Suprapubic skin (tissue), 4 donors: ENCODE measurements at regions not wholly inside any gene's neighbourhood (a gene's known extent, or its start where the extent isn't known, plus 50 kb on each side); places are given as distances from the start of the nearest gene placed in this dataset.
"Not testable (repeated sequence)": the region's sequence is repeated elsewhere in the genome, so short reads cannot be mapped to it uniquely, and the experiment has no call there.

Experiments used
- DNase-seq, 2 donors: peaks; one replicate each; pipeline ENCODE4 v3.0.0-alpha.2; 2019; ENCODE audit warnings: low spot score in 2 of 2
- H3K27ac ChIP-seq: fragments of 200-600 bp; sonication (generic); one replicate; pipeline ENCODE4 v1.5.1; 2019
- H3K27me3 ChIP-seq: fragments of 200-600 bp; sonication (generic); one replicate; pipeline ENCODE4 v1.5.1; 2019
- H3K36me3 ChIP-seq: fragments of 200-600 bp; sonication (generic); one replicate; pipeline ENCODE4 v1.5.1; 2019
- H3K4me1 ChIP-seq: fragments of 200-600 bp; sonication (generic); one replicate; pipeline ENCODE4 v1.5.1; 2019
- H3K4me3 ChIP-seq: fragments of 200-600 bp; sonication (generic); one replicate; pipeline ENCODE4 v1.5.1; 2019; ENCODE audit warnings: mild to moderate bottlenecking
- H3K9me3 ChIP-seq: fragments of 200-600 bp; sonication (generic); one replicate; pipeline ENCODE4 v1.5.1; 2019
- EP300 ChIP-seq: sonication (generic); formaldehyde crosslinking; IDR thresholded peaks from one replicate; pipeline ENCODE4 v1.6.1; 2017; ENCODE audit warnings: antibody characterized with exemption
- POLR2A ChIP-seq, 2 donors: fragments of 450-650 bp; IDR thresholded peaks; one replicate each; pipeline ENCODE4 v1.6.1; 2017; ENCODE audit warnings: antibody characterized with exemption in 2 of 2, mild to moderate bottlenecking in 2 of 2, moderate library complexity in 2 of 2
- POLR2AphosphoS5 ChIP-seq, 3 donors: sonication (generic); formaldehyde crosslinking; IDR thresholded peaks; one replicate each; pipeline ENCODE4 v1.6.1; 2017; ENCODE audit warnings: antibody characterized with exemption in 3 of 3
- WGBS: methylation state at CpG from one replicate; pipeline ENCODE4 v1.1.5; 2018; 5-methylcytosine and 5-hydroxymethylcytosine counted together
- TF ChIP-seq, protein P1 (sequence below), 2 donors: fragments of 200-600 bp in 1 of 2; fragments of 450-650 bp in 1 of 2; sonication (generic) in 1 of 2; IDR thresholded peaks; one replicate each; pipeline ENCODE4 v1.5.1; 2016 to 2019; ENCODE audit warnings: antibody characterized with exemption in 2 of 2, mild to moderate bottlenecking in 1 of 2, moderate library complexity in 1 of 2

DNA sequence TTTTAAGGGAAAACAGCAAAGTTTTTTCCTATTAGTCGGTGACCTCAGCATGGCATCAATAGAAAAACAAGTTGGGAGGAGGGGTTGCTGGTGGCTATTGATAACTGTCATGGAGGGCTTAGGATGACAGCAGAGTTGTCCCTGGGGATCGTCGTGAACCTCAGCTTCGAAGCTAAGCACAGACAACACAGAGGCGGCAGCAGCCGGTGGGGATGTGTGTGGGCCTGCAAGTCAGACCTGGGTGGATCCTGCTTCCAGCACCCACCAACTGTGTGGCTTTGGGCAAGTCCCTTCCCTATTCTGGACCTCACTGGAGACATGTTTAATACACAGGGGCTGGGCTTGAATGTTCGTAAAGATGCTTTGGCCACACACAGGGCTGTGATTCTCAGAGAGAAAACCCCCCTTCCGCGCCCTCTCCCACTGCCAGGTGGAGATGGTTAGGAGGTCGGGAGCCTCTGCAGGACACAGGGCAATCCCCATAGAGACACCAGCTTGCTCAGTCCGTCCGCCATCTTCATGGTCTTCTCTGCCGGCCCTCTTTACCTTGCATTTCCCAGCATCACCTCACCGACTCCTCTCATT is 83.1 kb upstream of the TOX2 start:
- peaks cover 17% of the 10 kb centered on the region for H3K27me3 ChIP-seq
- H3K9me3 ChIP-seq = peaks cover 4% of the 10 kb centered on the region
- no peaks in the 10 kb centered on the region for H3K4me1 ChIP-seq
- DNase-seq = no peak
- no peak overlapping the region for H3K4me3 ChIP-seq
- no peaks in the 10 kb centered on the region for H3K36me3 ChIP-seq
- TF ChIP-seq POLR2A (IDR thresholded peaks at IDR 0.05) (no peak), EP300 (no peak), POLR2AphosphoS5 (IDR thresholded peaks at IDR 0.05) (no peak)
- TF ChIP-seq, protein P1, sequence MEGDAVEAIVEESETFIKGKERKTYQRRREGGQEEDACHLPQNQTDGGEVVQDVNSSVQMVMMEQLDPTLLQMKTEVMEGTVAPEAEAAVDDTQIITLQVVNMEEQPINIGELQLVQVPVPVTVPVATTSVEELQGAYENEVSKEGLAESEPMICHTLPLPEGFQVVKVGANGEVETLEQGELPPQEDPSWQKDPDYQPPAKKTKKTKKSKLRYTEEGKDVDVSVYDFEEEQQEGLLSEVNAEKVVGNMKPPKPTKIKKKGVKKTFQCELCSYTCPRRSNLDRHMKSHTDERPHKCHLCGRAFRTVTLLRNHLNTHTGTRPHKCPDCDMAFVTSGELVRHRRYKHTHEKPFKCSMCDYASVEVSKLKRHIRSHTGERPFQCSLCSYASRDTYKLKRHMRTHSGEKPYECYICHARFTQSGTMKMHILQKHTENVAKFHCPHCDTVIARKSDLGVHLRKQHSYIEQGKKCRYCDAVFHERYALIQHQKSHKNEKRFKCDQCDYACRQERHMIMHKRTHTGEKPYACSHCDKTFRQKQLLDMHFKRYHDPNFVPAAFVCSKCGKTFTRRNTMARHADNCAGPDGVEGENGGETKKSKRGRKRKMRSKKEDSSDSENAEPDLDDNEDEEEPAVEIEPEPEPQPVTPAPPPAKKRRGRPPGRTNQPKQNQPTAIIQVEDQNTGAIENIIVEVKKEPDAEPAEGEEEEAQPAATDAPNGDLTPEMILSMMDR (IDR thresholded peaks at IDR 0.05) = no peak
- H3K27ac ChIP-seq = no peak overlapping the region
- WGBS = 78% methylated on average over 12 of the region's 14 CpGs

DNA sequence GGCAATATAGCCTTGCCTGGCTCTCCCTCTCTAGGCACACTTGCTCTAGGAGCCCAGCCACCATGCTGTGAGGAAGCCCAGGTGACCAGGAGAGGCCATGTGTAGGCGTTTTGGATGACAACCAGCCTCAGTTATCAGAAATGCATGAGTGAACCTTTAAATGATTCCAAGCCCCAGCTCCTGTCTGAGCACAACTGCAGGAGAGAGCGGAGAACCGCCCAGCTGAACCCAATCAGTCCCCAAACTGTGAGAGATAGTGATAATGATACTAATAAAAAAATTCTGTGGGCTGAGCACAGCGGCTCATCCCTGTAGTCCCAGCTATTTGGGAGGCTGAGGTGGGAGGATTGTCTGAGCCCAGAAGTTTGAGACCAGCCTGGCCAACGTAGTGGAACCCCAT is 83.8 kb upstream of the TOX2 start:
- no peak overlapping the region for H3K27ac ChIP-seq
- no peaks in the 10 kb centered on the region for H3K36me3 ChIP-seq
- TF ChIP-seq, protein P1 (IDR thresholded peaks at IDR 0.05) = no peak
- TF ChIP-seq EP300 (no peak), POLR2A (IDR thresholded peaks at IDR 0.05) (no peak), POLR2AphosphoS5 (IDR thresholded peaks at IDR 0.05) (no peak)
- 57% methylated on average over 5 of the region's 5 CpGs for WGBS
- H3K4me1 ChIP-seq = no peaks in the 10 kb centered on the region
- peaks cover 4% of the 10 kb centered on the region for H3K9me3 ChIP-seq
- peaks cover 17% of the 10 kb centered on the region for H3K27me3 ChIP-seq
- no peak overlapping the region for H3K4me3 ChIP-seq
- no peak for DNase-seq

DNA sequence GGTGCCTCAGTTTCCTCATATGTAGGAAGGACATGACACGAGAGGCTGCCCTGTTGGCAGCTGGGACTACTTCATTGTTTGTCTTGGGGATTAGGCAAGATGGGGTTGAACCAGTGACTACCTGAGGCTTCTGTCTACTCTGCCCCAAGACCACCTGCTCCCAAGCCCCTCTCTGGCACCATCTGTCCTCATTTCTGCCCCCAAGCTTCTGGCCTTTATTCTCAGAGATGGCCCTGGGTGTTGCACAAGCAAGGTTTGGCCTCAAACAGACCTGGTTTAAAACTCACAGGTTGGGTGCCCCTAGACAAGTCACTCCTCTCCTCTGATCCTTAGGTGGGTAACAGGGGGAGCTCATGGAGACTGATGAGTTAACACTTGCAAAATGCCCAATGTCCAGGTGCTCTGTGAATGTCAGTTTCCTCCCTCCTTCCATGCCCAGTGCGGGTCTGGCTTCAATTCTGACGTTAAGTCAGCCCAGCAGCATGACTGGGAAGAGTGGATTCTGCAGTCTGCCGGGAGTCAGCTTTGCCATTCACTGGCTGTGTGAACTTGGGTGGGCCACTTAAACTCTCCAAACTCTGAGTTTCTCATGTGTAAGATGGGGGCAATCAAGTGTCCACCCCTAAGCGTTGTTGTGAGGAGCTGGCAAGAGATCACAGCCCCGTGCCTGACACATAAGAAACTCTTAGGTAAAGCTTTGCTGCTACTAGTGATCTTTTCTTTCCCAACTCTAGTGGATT is 84.5 kb upstream of the TOX2 start:
- WGBS = 74% methylated on average over 6 of the region's 6 CpGs
- Histone ChIP-seq H3K27me3 (peaks cover 21% of the 10 kb centered on the region), H3K4me1 (no peaks in the 10 kb centered on the region), H3K9me3 (peaks cover 4% of the 10 kb centered on the region), H3K27ac (no peak overlapping the region), H3K36me3 (no peaks in the 10 kb centered on the region), H3K4me3 (no peak overlapping the region)
- DNase-seq = no peak
- TF ChIP-seq POLR2A (IDR thresholded peaks at IDR 0.05) = no peak
- TF ChIP-seq POLR2AphosphoS5 (IDR thresholded peaks at IDR 0.05) = no peak
- no peak for TF ChIP-seq EP300
- TF ChIP-seq, protein P1 (IDR thresholded peaks at IDR 0.05) = no peak

DNA sequence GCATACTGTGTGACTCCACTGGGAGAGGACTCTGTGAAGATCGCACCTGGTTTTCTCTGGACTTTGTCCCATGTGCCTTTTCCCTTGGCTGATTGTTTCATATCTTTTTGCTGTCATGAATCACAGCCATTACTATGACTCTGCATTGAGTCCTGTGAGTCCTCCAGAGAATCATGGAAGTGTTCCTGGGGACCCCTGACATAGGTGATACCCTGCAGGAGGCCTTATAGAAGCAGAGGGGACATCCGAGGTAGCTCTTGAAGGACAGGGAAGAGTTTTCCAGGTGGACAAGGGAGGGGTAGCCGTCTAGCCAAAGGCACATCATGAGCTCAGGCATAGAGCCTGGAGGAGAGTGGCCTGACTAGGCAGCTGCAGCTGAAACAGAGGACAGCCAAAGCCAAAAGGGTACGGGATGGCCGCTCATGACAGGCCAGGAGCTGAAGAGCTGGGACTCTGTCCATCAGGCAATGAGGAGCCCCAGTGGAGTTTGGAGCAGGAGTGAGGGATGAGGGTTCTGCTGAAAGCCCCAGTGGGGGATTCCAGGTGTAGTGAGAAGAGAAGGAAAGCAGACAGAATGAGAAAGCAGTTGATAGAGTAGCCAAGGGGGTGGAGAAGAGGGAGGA is 86.6 kb upstream of the TOX2 start:
- TF ChIP-seq POLR2A (IDR thresholded peaks at IDR 0.05) (no peak), EP300 (no peak)
- H3K4me1 ChIP-seq = no peaks in the 10 kb centered on the region
- no peak overlapping the region for H3K27ac ChIP-seq
- no peak overlapping the region for H3K4me3 ChIP-seq
- peaks cover 4% of the 10 kb centered on the region for H3K9me3 ChIP-seq
- no peak for DNase-seq
- H3K36me3 ChIP-seq = no peaks in the 10 kb centered on the region
- peaks cover 31% of the 10 kb centered on the region for H3K27me3 ChIP-seq
- 74% methylated on average over 5 of the region's 5 CpGs for WGBS

DNA sequence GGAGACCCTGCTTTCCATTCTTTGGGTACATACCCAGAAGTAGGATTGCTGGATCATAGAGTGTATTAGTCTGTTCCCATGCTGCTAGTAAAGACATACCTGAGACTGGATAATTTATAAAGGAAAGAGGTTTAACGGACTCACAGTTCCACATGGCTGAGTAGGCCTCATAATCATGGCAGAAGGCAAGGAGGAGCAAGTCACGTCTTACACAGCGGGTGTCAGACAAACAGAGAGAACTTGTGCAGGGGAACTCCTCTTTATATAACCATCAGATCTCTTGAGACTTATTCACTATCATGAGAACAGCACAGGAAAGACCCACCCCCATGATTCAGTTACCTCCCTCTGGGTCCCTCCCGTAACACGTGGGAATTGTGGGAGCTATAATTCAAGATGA is 87.7 kb upstream of the TOX2 start:
- not testable (repeated sequence) for DNase-seq, H3K4me1 ChIP-seq, H3K27ac ChIP-seq, H3K9me3 ChIP-seq, H3K36me3 ChIP-seq, H3K4me3 ChIP-seq
- WGBS = 72% methylated on average over 5 of the region's 5 CpGs
- peaks cover 31% of the 10 kb centered on the region for H3K27me3 ChIP-seq

DNA sequence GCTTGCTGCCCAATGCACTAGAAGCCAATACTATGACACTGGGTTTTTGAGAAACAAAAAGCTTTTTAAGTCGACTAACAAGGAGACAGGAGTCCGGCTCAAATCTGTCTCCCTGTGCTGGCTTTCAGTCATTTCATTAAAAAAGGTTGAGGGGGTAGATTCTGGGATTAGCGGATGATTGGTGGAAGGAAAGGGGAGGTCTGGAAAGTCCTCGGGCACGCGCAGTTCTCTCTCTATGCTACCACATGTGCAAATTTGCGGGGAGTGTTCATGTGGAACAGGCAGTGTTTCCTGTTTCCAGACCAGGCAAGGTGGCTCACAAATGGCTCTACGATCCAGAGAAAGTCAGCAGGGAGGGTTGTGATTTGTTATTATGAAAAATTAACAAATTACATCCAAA is 89.1 kb upstream of the TOX2 start:
- no peak overlapping the region for H3K27ac ChIP-seq
- H3K27me3 ChIP-seq = peaks cover 31% of the 10 kb centered on the region
- no peaks in the 10 kb centered on the region for H3K36me3 ChIP-seq
- no peaks in the 10 kb centered on the region for H3K4me1 ChIP-seq
- TF ChIP-seq, protein P1 (IDR thresholded peaks at IDR 0.05) = no peak
- TF ChIP-seq EP300 = no peak
- no peak for TF ChIP-seq POLR2A (IDR thresholded peaks at IDR 0.05)
- TF ChIP-seq POLR2AphosphoS5 (IDR thresholded peaks at IDR 0.05) = no peak
- no peaks in the 10 kb centered on the region for H3K9me3 ChIP-seq
- WGBS = 55% methylated on average over 8 of the region's 8 CpGs
- H3K4me3 ChIP-seq = no peak overlapping the region
- no peak for DNase-seq
